ENCODE measurements at regions not wholly inside any gene's neighbourhood (a gene's known extent, or its start where the extent isn't known, plus 50 kb on each side); places are given as distances from the start of the nearest gene placed in this dataset.
"Not testable (repeated sequence)": the region's sequence is repeated elsewhere in the genome, so short reads cannot be mapped to it uniquely, and the experiment has no call there.

DNA sequence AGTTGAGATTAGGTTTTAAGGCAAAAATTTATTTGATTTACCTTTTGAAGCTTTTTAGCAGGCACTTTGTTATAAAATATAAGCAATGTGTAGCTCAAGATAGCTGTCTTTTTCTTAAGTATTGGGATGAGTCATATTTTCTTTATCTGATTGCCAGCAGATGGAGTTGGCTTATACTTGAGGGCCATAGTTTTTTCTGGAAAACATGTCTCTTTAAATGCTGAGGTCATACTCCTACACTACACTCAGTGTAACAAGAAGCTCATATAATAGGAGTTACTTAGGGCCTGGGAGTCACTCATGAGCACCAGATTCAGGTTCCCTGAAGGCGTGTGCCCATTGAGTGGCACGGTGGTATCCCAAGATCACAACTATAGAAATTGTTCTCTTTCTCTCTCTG, 579.8 kb downstream of the EDEM1 start:
- H3K9me3 ChIP-seq: no peaks in the 10 kb centered on the region
- no peaks in the 10 kb centered on the region for H3K27me3 ChIP-seq (replicated peaks in 1 of 7)
- no peak for TF ChIP-seq POLR2AphosphoS5 (IDR thresholded peaks at IDR 0.05)
- TF ChIP-seq POLR2A (IDR thresholded peaks at IDR 0.05): no peak
- no peak for TF ChIP-seq CTCF (IDR thresholded peaks at IDR 0.05 in 8 of 11, conservative IDR thresholded peaks at IDR 0.05 in 3 of 11)
- H3K36me3 ChIP-seq: no peaks in the 10 kb centered on the region
- no peak overlapping the region for H3K27ac ChIP-seq
- no peak overlapping the region for H3K4me3 ChIP-seq
- WGBS, 5 donors: 75 to 90% (median 83%) methylated on average over 2 of the region's 2 CpGs
- no peak for DNase-seq
- intact Hi-C loops (cut with DNase I; ENCODE audit: low total_unique reads): no loop called here
- peaks cover 0 to 4% (median 0%) of the 10 kb centered on the region in 6 donors for H3K4me1 ChIP-seq

DNA sequence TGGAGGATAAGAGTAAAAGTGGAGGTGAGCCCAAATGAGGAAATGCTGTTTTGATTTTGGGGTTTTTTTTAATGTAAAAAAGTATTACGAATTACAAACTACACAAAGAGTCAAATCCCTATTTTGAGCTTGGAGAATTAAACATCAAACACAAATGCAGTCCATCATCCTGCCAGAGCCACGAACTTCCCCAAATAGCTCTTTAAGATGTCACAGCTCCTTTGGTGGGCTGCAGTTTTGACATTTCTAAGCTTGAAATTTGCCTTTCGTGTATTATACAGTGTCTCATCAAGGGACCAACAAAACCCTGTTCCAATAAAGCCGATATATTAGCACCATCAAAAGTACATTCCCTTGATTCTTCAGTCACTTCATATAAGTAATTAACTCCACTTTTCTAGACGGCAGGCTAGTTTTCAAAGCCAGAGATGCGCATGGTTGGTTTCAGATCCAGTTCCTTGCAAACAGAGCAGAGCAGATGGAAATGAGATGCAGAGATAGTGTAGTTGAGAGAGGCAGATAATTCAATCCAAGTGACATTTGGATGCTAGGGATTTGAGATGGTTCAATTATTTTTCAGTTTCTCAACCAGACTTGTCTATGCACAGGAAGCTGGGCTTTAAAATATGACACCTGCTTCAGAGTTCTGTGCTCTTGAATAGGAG, 580.9 kb downstream of the EDEM1 start:
- no peak for TF ChIP-seq POLR2AphosphoS5 (IDR thresholded peaks at IDR 0.05)
- TF ChIP-seq POLR2A (IDR thresholded peaks at IDR 0.05): no peak
- no peak for TF ChIP-seq CTCF (IDR thresholded peaks at IDR 0.05 in 8 of 11, conservative IDR thresholded peaks at IDR 0.05 in 3 of 11)
- H3K36me3 ChIP-seq: no peaks in the 10 kb centered on the region
- no peak overlapping the region for H3K4me3 ChIP-seq
- no peaks in the 10 kb centered on the region for H3K27me3 ChIP-seq (replicated peaks in 1 of 7)
- DNase-seq: no peak
- H3K4me1 ChIP-seq: peaks cover 0 to 4% (median 0%) of the 10 kb centered on the region in 6 donors
- WGBS, 5 donors: 56 to 62% (median 59%) methylated on average over 6 of the region's 6 CpGs
- H3K9me3 ChIP-seq: no peaks in the 10 kb centered on the region
- no peak overlapping the region for H3K27ac ChIP-seq
- intact Hi-C loops (cut with DNase I; ENCODE audit: low total_unique reads): no loop called here

GRCh38 chr3:5769825-5770224, 582.3 kb downstream of the EDEM1 start:
- no peaks in the 10 kb centered on the region for H3K27me3 ChIP-seq (replicated peaks in 1 of 7)
- intact Hi-C loops (cut with DNase I; ENCODE audit: low total_unique reads): no loop called here
- 62 to 80% (median 77%) methylated on average over 5 of the region's 5 CpGs for WGBS, 5 donors
- no peak overlapping the region for H3K4me3 ChIP-seq
- no peaks in the 10 kb centered on the region for H3K36me3 ChIP-seq
- peaks cover 0 to 4% (median 0%) of the 10 kb centered on the region in 6 donors for H3K4me1 ChIP-seq
- DNase-seq: no peak
- no peaks in the 10 kb centered on the region for H3K9me3 ChIP-seq
- no peak overlapping the region for H3K27ac ChIP-seq
- TF ChIP-seq POLR2A (IDR thresholded peaks at IDR 0.05) (no peak), CTCF (IDR thresholded peaks at IDR 0.05 in 8 of 11, conservative IDR thresholded peaks at IDR 0.05 in 3 of 11) (no peak), POLR2AphosphoS5 (IDR thresholded peaks at IDR 0.05) (no peak)

- TF ChIP-seq CTCF (IDR thresholded peaks at IDR 0.05 in 8 of 11, conservative IDR thresholded peaks at IDR 0.05 in 3 of 11) (no peak), POLR2A (IDR thresholded peaks at IDR 0.05) (no peak), POLR2AphosphoS5 (IDR thresholded peaks at IDR 0.05) (no peak)
- H3K4me3 ChIP-seq: no peak overlapping the region
- H3K27me3 ChIP-seq (replicated peaks in 1 of 7): no peaks in the 10 kb centered on the region
- no peak for DNase-seq
- H3K27ac ChIP-seq: no peak overlapping the region
- H3K4me1 ChIP-seq: no peaks in the 10 kb centered on the region
- 75 to 85% (median 79%) methylated on average over 7 of the region's 7 CpGs for WGBS, 5 donors
- H3K36me3 ChIP-seq: no peaks in the 10 kb centered on the region
- intact Hi-C loops (cut with DNase I; ENCODE audit: low total_unique reads): no loop called here
- H3K9me3 ChIP-seq: peaks cover 0 to 8% (median 0%) of the 10 kb centered on the region in 8 donors
These were observed 586.8 kb downstream of the EDEM1 start for GRCh38 chr3:5774337-5774736.

DNA sequence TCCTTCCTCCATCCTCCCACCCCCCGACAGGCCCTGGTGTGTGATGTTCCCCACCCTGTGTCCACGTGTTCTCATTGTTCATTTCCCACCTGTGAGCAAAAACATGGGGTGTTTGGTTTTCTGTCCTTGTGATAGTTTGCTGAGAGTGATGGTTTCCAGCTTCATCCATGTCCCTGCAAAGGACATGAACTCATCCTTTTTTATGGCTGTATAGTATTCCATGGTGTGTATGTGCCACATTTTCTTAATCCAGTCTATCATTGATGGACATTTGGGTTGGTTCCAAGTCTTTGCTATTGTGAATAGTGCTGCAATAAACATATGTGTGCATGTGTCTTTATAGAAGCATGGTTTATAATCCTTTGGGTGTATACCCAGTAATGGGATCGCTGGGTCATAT, 587.6 kb downstream of the EDEM1 start:
- H3K4me3 ChIP-seq; intact Hi-C loops (cut with DNase I; ENCODE audit: low total_unique reads); H3K36me3 ChIP-seq; H3K27me3 ChIP-seq (replicated peaks in 1 of 7); H3K27ac ChIP-seq; H3K9me3 ChIP-seq; DNase-seq; H3K4me1 ChIP-seq: not testable (repeated sequence)
- 90 to 97% (median 93%) methylated on average over 3 of the region's 3 CpGs for WGBS, 5 donors

Data from spleen (tissue), 11 donors.